ELR (cell line): ENCODE measurements at regions not wholly inside any gene's neighbourhood (a gene's known extent, or its start where the extent isn't known, plus 50 kb on each side); places are given as distances from the start of the nearest gene placed in this dataset.
A peak's percentile ranks its signal among the peaks of the same experiment; 100 is the strongest.
"Not testable (repeated sequence)": the region's sequence is repeated elsewhere in the genome, so short reads cannot be mapped to it uniquely, and the experiment has no call there.

Source experiments
- DNase-seq: peaks from one replicate; pipeline ENCODE4 v3.0.0-alpha.2; 2015; ENCODE audit warnings: low read depth

DNA sequence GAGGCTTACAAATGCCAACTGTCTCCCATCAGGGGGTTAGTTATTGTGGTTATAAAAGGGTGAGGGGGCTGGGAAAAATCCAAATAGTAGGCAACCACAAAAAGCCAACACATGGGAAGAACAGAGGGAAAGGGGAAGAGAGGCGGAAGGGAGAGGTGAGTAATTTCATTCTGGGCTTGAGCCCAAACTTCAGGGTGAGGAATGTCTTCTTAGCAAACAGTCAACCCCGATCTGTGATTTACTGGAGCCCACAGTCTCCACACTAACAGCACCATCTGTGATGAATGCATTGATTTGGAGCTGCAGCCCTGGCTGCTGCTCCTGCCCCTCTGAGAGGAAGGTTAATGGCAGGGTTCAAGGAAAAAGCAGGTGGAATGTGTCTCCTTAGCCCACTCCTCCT, 162.2 kb upstream of the GPR101 start:
- DNase-seq, result peak; percentile 0

DNA sequence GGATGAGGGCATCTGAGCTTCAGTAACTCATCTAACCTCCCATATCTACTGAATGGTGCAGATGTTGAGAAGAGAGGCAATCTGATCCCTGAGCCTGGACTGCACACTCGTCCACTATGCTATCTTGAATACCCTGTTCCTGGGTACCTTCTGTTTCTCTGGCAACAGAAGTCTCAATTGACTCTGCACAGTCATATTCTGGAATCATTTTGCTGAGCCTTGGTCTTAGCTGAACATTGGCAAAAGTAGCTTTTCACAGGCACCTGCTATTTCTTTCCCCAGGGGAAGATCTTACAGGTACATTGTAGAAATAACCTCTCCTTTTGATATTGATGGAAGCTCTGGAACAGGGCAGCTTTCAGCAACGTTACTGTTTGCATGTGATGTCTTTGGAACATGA, 161.5 kb upstream of the GPR101 start:
- DNase-seq, result no peak

DNA sequence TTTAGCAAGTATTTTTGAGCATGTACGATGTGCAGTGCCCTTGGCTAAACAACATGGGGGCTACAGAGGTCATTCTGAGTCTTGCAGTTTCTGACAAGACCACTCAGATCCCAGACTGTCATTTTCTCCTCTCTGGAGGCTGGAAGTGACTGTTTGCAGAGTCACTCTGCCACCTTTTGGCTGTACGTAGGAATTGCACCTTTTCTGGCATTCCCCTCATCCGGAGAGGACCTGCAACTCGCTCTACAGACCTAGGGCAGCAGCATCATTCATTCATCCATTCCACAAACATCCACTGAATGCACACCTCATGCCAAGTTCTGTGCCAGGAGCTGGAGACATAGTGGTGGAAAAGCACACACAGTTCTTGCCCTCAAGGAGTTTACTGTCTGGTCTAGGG, 160.4 kb upstream of the GPR101 start:
- DNase-seq, result peak; percentile 10

DNA sequence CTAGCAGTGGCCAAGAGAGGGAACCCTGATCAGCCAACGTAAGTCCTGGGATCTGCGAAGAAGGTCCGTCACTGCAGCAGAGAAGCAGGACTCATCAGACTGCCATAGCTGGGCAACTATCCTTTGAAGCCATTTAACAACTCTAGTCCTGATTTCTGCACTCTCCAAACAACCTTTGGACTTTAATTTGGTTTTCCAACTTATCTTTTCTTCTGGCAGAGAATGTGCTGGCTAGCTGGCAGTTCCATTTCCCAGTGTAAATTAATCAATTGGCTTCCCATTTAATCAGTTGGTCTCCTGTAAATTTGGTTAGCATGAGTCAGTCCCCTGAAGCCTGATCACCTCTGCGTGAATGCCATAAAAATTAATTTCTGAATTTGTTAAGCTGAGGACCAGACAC, 153.7 kb upstream of the GPR101 start:
- DNase-seq, result no peak

DNA sequence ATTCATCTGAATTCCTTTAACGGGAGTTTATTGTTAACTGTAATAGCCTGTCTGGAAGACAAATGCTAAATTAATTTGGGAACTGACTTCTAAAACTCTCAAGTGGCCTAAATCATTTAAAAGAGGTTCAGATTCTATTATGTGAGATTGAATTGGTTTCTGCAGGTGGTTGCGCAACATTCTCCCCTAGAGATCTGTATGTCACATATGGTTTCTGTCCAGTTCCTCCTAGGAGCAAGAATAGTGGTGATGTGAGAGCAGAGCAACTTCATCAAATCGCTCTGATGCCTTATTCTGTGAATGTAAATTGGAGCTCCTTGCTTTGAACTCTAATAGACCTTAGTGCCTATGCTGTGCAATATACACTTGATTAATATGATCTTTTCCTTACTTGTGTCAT, 144.6 kb upstream of the GPR101 start:
- no peak for DNase-seq

DNA sequence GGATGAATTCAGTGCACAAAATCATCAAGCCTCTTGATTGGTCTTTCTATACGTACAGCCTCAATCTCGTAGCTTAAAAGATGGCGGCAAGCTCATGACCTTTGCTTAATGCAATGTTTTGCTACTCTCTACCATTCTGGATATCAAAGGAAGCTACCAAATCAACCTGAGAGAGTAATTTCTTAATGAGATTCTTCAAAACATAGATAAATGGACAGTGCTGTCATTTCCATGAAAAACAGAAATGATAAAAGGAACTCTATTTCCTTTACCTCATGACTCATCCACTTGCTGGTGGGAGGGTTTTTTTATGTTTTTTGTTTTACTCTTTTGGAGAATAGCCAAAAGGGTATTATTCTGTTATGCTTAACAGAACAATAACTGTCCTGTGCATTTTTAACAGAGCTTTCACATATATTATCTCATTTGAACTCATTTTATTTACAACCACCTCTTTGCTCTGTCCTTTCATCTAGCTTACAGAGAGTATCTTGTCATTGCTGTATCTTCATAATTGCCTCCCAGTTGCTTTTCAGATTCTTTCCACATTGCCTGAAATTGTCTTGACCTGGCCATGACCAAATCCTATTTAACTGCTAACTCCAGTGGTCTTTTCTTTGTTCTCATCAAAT, 138.6 kb upstream of the GPR101 start:
- DNase-seq, result no peak

DNA sequence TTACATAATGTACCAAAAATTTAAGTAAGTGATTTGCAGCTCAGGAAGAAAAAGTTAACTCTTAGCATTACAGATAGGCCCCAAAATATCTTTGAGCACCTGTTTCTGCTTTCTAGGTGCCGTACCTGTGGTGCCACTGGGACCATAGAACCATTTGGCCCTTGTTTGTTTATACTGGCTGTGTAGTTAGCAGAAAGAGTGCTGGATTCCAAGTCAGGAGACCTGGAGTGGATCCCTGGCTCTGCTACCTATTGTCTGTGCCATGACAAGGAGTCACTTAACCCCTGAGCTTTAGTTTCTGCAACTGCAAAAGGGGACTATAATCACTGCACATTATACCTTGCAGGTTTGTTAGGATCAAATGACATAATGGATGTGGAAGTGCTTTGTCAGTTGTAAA, 137.8 kb upstream of the GPR101 start:
- no peak for DNase-seq

DNA sequence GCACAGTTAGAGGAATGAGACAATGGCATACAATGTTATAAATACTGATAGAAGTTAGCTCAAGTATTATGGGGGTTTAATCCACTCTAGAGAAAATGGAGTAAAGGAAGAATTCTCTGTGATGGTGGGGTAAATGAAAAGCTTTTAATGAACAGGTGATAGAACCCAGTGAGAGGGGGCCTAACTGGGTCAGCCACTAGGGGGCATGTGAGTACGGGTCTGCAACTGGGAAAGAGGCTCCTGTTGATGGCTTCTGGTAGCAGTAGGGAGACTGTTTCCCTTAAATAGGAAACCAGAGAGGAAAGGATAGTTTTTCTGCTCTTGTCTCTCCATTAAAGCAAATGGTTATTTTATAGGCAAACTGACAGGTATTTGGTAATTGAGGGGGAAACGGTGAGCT, 132.8 kb upstream of the GPR101 start:
- DNase-seq, result no peak

DNA sequence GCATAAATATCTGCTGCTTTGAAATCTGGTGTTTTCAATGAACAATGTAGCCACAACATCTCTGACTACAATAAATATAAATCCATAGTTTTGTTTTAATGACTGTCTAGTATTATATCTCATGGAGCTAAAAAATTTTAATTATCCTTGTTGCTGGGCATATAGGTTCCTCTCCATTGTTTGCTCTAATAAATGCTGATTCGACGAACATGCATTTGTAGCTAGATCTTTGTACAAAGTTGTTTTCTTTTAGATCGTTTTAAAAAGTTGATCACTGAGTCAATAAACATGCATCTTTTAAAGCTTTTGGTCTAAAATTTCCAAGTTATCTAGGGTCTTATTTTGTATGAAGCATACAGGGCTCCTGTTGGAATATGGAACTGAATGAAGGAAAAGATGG, 130.5 kb upstream of the GPR101 start:
- no peak for DNase-seq

DNA sequence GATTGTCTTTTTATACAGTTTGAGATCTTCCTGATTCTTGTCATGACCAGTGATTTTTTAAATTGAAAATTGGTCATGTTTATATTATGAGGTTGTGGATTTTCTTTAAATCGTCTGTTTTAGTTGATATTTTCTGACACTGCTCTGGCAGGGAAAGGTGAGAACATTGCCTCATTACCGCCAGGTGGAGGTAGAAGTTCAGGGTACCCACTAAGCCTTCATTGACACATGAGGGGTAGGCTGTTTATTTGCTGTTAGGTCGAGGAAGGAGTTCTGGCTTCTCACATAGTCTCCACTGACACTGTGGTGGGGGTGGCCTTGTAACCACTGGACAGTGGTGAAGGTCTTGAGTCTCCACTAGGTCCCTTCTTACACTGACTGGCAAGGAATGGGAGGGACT, 117.6 kb upstream of the GPR101 start:
- DNase-seq, result no peak

DNA sequence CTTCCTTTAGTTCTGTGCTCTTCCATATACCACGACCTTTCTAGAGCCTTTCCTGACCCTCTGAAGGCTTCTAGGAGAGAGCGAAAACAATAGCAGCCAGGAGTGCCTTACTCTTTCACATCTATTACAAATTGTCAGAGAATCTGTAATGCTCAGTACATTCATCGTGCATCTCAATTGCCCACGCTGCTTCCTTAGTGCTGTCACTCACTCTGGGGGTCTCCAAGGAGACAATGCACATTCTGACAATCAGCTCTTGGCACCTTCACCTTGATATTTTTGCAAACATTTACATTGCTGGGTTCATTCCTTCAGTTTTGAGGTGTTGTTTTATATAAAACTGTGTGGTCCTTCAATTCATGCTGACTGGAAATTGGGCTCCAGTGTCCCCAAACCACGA, 110.1 kb upstream of the GPR101 start:
- no peak for DNase-seq

DNA sequence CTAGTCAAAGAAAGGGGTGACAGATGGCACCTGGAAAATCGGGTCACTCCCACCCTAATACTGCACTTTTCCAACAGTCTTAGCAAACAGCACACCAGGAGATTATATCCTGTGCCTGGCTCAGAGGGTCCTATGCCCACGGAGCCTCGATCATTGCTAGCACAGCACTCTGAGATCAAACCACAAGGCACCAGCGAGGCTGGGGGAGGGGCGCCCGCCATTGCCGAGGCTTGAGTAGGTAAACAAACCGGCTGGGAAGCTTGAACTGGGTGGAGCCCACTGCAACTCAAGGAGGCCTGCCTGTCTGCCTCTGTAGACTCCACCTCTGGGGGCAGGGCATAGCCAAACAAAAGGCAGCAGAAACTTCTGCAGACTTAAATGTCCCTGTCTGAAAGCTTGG, 88.9 kb upstream of the GPR101 start:
- not testable (repeated sequence) for DNase-seq

DNA sequence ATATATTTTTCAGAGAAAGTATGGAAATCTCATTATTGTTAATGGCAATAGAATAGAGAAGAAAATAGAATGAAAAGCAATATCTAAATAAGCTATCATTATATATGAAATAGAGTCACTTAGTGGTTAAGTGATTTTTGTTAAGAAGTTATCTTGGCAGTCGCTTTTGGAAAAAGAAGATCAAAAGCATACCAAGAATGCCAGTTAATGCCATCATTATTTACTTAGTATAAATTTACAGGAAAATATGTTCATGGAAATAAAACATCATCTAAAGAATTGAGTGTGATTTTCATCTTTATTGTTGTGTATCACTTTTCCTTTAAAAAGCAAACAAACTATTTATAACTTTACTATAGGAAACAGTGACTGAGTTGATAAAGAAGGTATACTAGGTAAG, 85.3 kb upstream of the GPR101 start:
- no peak for DNase-seq

DNA sequence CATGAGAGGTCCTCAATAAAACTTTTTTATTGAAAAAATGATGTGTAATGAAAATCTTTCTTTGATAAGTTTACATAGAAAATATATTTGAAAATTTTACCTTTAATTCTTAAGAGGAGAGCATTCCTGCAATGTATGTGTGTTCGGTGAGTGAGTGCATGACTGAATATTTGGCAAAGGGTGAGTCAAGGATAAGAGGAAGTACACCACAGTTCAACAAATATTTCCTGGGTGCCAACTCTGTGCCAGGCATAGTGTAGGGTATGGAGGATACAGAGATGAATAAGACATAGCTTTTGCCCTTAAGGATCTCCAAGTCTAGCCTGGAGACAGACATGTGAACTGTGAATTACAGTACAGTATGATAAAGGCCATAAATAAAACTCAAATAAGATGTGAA, 84.7 kb upstream of the GPR101 start:
- no peak for DNase-seq

DNA sequence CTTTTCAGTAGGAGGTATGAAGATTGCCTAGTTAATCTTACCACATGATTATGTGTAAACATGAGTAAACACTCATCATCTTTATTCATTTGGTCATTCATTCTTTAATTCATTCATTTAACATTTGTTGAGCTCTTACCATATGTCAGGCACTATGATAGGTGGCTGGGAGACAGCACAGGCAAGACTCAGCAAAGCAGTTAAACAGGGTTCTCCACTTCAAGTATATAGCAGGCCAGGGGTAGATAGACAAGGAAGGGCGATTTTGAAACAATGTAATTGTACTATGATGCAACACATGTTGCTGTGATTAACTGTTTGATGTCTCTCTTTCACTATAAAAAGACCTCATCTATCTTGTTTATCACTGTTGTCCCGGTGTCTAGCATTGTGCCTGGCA, 84.3 kb upstream of the GPR101 start:
- no peak for DNase-seq

DNA sequence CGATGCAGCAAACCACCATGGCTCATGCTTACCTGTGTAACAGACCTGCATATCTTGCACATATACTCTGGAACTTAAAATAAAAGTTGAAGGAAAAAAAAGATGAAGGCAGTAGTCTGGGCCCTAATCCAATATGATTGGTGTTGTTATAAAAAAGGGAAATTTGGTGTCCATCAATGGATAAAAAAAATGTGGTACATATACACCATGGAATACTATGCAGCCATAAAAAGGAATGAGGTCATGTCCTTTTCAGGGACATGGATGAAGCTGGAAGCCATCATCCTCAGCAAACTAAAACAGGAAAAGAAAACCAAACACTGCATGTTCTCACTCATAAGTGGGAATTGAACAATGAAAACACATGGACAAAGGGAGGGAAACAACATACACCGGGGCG, 74.1 kb upstream of the GPR101 start:
- DNase-seq, result not testable (repeated sequence)

DNA sequence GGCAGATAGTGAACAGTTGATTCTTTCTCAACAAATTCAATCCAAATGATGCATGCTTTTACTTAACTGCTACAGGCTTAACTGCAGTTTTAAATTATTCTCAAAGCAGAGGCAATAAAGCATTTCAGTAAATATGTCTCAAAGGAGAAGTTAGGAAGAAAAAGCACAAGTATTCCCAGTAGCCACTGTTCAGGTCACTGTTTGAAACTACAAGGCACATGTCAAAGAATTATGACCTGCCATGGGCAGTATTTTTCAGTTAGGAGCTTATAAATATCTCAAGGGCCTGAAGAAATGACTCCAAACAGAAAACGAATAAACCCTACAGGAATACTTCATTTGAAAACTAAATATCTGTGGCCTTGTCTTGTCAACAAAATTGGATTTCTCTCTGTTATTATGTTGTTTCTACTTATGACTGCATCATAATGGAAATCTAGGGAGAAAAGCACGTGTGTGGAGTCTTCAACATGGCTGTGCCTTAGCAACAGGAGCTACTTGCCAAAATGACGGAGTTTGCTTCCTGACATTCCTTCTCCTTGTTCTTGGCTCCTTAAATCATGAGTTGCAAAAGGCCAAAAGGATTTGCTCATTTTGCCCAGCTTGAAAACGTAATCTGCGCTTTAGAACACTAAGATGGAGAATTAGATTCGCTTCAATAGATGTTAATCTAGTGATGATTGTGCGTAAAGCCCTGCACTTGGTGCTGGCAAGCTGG, 67.6 kb upstream of the GPR101 start:
- DNase-seq, result no peak
